ENCODE measurements at regions not wholly inside any gene's neighbourhood (a gene's known extent, or its start where the extent isn't known, plus 50 kb on each side); places are given as distances from the start of the nearest gene placed in this dataset.

- peak; percentile 83 for ATAC-seq
- H3K4me3 ChIP-seq, result no peak overlapping the region
- no peaks in the 10 kb centered on the region for H4K20me1 ChIP-seq (replicated peaks; ENCODE audit: control insufficient read depth, insufficient read depth, low read length)
- no peaks in the 10 kb centered on the region for H3K9me3 ChIP-seq (replicated peaks; ENCODE audit: control insufficient read depth, insufficient read depth, low read depth, low read length)
- peak overlapping the region; percentile 17; the same call in 1 of the 2 replicates for H3K4me2 ChIP-seq (ENCODE audit: insufficient read depth, low read length)
- H3K9ac ChIP-seq (ENCODE audit: insufficient read depth in 1 of 2, low read depth in 2 of 2, low read length in 2 of 2), result peak overlapping the region in 1 of 2 experiments; percentile 3; a peak in 1 of 4 replicates
- peaks cover 0 to 32% of the 10 kb centered on the region in 2 experiments; a peak in 4 of 5 replicates for H3K4me1 ChIP-seq (replicated peaks in 1 of 2; ENCODE audit: control insufficient read depth in 2 of 2, insufficient read depth in 2 of 2, low read length in 2 of 2)
- BruUV-seq (replicated peaks), result no TSS peak
- DNase-seq (ENCODE audit: extremely low read depth in 1 of 4, low spot score in 3 of 4), result peak; percentile 36 to 73 (median 54)
- intact Hi-C loops (cut with micrococcal nuclease), result loop anchor here (2.0 kb wide), 1 partner anchor 70 kb away; no protein-coding TSS in a partner anchor
- H3K27ac ChIP-seq (ENCODE audit: extremely low read depth, low read depth, low read length), result peak overlapping the region; percentile 12; the same call in 2 of the 3 replicates
- FAIRE-seq, result peak; percentile 86
- WGBS (ENCODE audit: insufficient coverage, low coverage, missing lambda C conversion rate), result 15% methylated on average over 2 of the region's 2 CpGs
- H3K79me2 ChIP-seq (ENCODE audit: control insufficient read depth, insufficient read depth, low read length), result no peaks in the 10 kb centered on the region
- ChIA-PET POLR2A (interaction anchor here (0.8 kb wide), 2 partner anchors 16 to 391 kb away, joined by 3 to 4 read pairs; no protein-coding TSS in a partner anchor), CTCF (ENCODE audit: low intra/inter-chr PET ratio) (no interaction called here)
- in situ Hi-C loops (cut with MboI), result no loop called here
- no peaks in the 10 kb centered on the region for H3K36me3 ChIP-seq (ENCODE audit: control insufficient read depth, insufficient read depth, low read length)
- H3K9me1 ChIP-seq (ENCODE audit: control insufficient read depth, insufficient read depth, low read length), result no peaks in the 10 kb centered on the region
- no peaks in the 10 kb centered on the region for H3K27me3 ChIP-seq (ENCODE audit: control insufficient read depth in 2 of 2, insufficient read depth in 2 of 2, low read length in 2 of 2)
- H2AFZ ChIP-seq (ENCODE audit: low read depth, low read length), result peak overlapping the region; percentile 75
- TF ChIP-seq ARID1B (IDR thresholded peaks at IDR 0.05), result peak; percentile 69
- peak in 1 of 2 experiments; percentile 81; a peak in 1 of 4 replicates for TF ChIP-seq TEAD1 (CRISPR knock-in tag; IDR thresholded peaks at IDR 0.05)
- peak; percentile 92 for TF ChIP-seq ATF3 (IDR thresholded peaks at IDR 0.05)
- no peak for TF ChIP-seq ATF3 (CRISPR knock-in tag; conservative IDR thresholded peaks at IDR 0.05)
- no peak for TF ChIP-seq CHCHD3 (CRISPR knock-in tag; IDR thresholded peaks at IDR 0.05)
- no peak for TF ChIP-seq TGIF2 (CRISPR knock-in tag; IDR thresholded peaks at IDR 0.05)
- no peak for TF ChIP-seq HIVEP1 (CRISPR knock-in tag; IDR thresholded peaks at IDR 0.05)
- no peak for TF ChIP-seq ZNF785 (CRISPR knock-in tag; IDR thresholded peaks at IDR 0.05)
- TF ChIP-seq CTBP1 (IDR thresholded peaks at IDR 0.05; ENCODE audit: borderline replicate concordance), result peak; percentile 87
- TF ChIP-seq SMARCE1 (IDR thresholded peaks at IDR 0.05), result peak; percentile 85
- peak in 1 of 2 experiments; percentile 37; a peak in 1 of 4 replicates for TF ChIP-seq RCOR1 (IDR thresholded peaks at IDR 0.05; ENCODE audit: borderline replicate concordance in 1 of 2, low read depth in 2 of 2, low read length in 2 of 2)
- peak; percentile 63; the same call in 1 of the 2 replicates for TF ChIP-seq ATF7 (IDR thresholded peaks at IDR 0.05)
- TF ChIP-seq ATF1 (CRISPR knock-in tag; IDR thresholded peaks at IDR 0.05), result no peak
- peak; percentile 30; the same call in 1 of the 2 replicates for TF ChIP-seq ATF1 (tag; IDR thresholded peaks at IDR 0.05)
- TF ChIP-seq ELF4 (CRISPR knock-in tag; IDR thresholded peaks at IDR 0.05), result no peak
- TF ChIP-seq NCOR1 (IDR thresholded peaks at IDR 0.05), result no peak
- no peak for TF ChIP-seq ZNF24 (IDR thresholded peaks at IDR 0.05)
- TF ChIP-seq ZNF398 (CRISPR knock-in tag; IDR thresholded peaks at IDR 0.05), result no peak
- TF ChIP-seq U2AF1 (optimal IDR thresholded peaks at IDR 0.05; ENCODE audit: low read depth, low read length), result no peak
- no peak for TF ChIP-seq SFPQ (IDR thresholded peaks at IDR 0.05; ENCODE audit: low read depth, low read length)
These were observed 390.1 kb upstream of the CITED2 start for GRCh38 chr6:139764498-139764986.

Measured in K562 (cell line).